ENCODE measurements at regions not wholly inside any gene's neighbourhood (a gene's known extent, or its start where the extent isn't known, plus 50 kb on each side); places are given as distances from the start of the nearest gene placed in this dataset.

- Histone ChIP-seq H3K27ac (no peak overlapping the region), H3K4me1 (no peaks in the 10 kb centered on the region), H3K36me3 (peaks cover 0 to 54% (median 0%) of the 10 kb centered on the region in 3 donors), H3K27me3 (no peaks in the 10 kb centered on the region), H3K4me3 (no peak overlapping the region), H3K9me3 (peaks cover 0 to 31% (median 12%) of the 10 kb centered on the region in 4 donors)
- TF ChIP-seq POLR2A (IDR thresholded peaks at IDR 0.05), result no peak
- TF ChIP-seq EP300 (IDR thresholded peaks at IDR 0.05), result no peak
- no peak for TF ChIP-seq CTCF (IDR thresholded peaks at IDR 0.05)
- DNase-seq (ENCODE audit: low spot score in 2 of 2), result no peak
- 95 to 97% methylated on average over 3 of the region's 3 CpGs for WGBS, 2 donors
Measured at GRCh38 chr9:94198414-94198813, 60.7 kb upstream of the ZNF169 start.

- H3K36me3 ChIP-seq, result peaks cover 0 to 43% (median 0%) of the 10 kb centered on the region in 3 donors
- TF ChIP-seq POLR2A (IDR thresholded peaks at IDR 0.05) (no peak), CTCF (IDR thresholded peaks at IDR 0.05) (no peak), EP300 (IDR thresholded peaks at IDR 0.05) (no peak)
- no peak overlapping the region for H3K4me3 ChIP-seq
- H3K9me3 ChIP-seq, result peaks cover 0 to 26% (median 11%) of the 10 kb centered on the region in 4 donors
- H3K4me1 ChIP-seq, result no peaks in the 10 kb centered on the region
- no peak for DNase-seq (ENCODE audit: low spot score in 2 of 2)
- no peaks in the 10 kb centered on the region for H3K27me3 ChIP-seq
- H3K27ac ChIP-seq, result no peak overlapping the region
Measured at GRCh38 chr9:94199776-94200175, 59.3 kb upstream of the ZNF169 start.

GRCh38 chr9:94204174-94204573, 54.9 kb upstream of the ZNF169 start:
- TF ChIP-seq CTCF (IDR thresholded peaks at IDR 0.05) (no peak), POLR2A (IDR thresholded peaks at IDR 0.05) (no peak), EP300 (IDR thresholded peaks at IDR 0.05) (no peak)
- Histone ChIP-seq H3K36me3 (peaks cover 0 to 6% (median 0%) of the 10 kb centered on the region in 3 donors), H3K4me3 (no peak overlapping the region), H3K27ac (no peak overlapping the region), H3K9me3 (peaks cover 0 to 9% (median 4%) of the 10 kb centered on the region in 4 donors), H3K27me3 (no peaks in the 10 kb centered on the region), H3K4me1 (no peaks in the 10 kb centered on the region)
- WGBS, 2 donors, result 69 to 72% methylated on average over 4 of the region's 4 CpGs
- no peak for DNase-seq (ENCODE audit: low spot score in 2 of 2)

- Histone ChIP-seq H3K27me3 (no peaks in the 10 kb centered on the region), H3K27ac (no peak overlapping the region), H3K4me1 (no peaks in the 10 kb centered on the region), H3K4me3 (no peak overlapping the region), H3K36me3 (no peaks in the 10 kb centered on the region), H3K9me3 (peaks cover 0 to 9% (median 4%) of the 10 kb centered on the region in 4 donors)
- WGBS, 2 donors, result 70 to 77% methylated on average over 1 of the region's 1 CpG
- no peak for TF ChIP-seq POLR2A (IDR thresholded peaks at IDR 0.05)
- TF ChIP-seq EP300 (IDR thresholded peaks at IDR 0.05), result no peak
- TF ChIP-seq CTCF (IDR thresholded peaks at IDR 0.05), result no peak
- no peak for DNase-seq (ENCODE audit: low spot score in 2 of 2)
Measured at GRCh38 chr9:94207781-94208180, 51.3 kb upstream of the ZNF169 start.

Small RNA genes in the stretch of these regions (small RNA-seq; reads per million reads assigned to genes)
- gene MIRLET7A1 (8.2 reads per million, percentile 88 among the genes with 10 or more reads in this experiment), gene MIRLET7D (163 reads per million, percentile 96 among the genes with 10 or more reads in this experiment), gene MIRLET7F1 (71.0 reads per million, percentile 95 among the genes with 10 or more reads in this experiment)
